ENCODE measurements at regions not wholly inside any gene's neighbourhood (a gene's known extent, or its start where the extent isn't known, plus 50 kb on each side); places are given as distances from the start of the nearest gene placed in this dataset.
"Not testable (repeated sequence)": the region's sequence is repeated elsewhere in the genome, so short reads cannot be mapped to it uniquely, and the experiment has no call there.

DNA sequence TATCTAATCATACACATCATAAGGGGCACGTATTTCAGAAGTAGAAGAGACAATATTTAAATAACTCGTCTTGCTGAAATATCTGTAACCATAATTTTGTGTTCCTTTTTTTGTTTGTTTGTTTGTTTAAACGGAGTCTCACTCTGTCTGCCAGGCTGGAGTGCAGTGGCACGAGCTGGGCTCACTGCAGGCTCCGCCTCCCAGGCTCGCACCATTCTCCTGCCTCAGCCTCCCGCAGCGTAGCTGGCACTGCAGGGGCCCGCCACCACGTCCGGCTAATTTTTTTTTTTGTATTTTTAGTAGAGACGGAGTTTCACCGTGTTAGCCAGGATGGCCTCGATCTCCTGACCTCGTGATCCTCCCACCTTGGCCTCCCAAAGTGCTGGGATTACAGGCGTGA is 248.9 kb downstream of the KCNJ3 start:
- TF ChIP-seq, protein P1, sequence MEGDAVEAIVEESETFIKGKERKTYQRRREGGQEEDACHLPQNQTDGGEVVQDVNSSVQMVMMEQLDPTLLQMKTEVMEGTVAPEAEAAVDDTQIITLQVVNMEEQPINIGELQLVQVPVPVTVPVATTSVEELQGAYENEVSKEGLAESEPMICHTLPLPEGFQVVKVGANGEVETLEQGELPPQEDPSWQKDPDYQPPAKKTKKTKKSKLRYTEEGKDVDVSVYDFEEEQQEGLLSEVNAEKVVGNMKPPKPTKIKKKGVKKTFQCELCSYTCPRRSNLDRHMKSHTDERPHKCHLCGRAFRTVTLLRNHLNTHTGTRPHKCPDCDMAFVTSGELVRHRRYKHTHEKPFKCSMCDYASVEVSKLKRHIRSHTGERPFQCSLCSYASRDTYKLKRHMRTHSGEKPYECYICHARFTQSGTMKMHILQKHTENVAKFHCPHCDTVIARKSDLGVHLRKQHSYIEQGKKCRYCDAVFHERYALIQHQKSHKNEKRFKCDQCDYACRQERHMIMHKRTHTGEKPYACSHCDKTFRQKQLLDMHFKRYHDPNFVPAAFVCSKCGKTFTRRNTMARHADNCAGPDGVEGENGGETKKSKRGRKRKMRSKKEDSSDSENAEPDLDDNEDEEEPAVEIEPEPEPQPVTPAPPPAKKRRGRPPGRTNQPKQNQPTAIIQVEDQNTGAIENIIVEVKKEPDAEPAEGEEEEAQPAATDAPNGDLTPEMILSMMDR (IDR thresholded peaks at IDR 0.05), result not testable (repeated sequence)
- not testable (repeated sequence) for TF ChIP-seq EP300 (IDR thresholded peaks at IDR 0.05; ENCODE audit: low read depth); POLR2A (IDR thresholded peaks at IDR 0.05); POLR2AphosphoS5 (IDR thresholded peaks at IDR 0.05)
